Activated T-helper 2 cell treated with anti-CD3 and anti-CD28 coated beads, Interferon-gamma antibody, Interleukin-2, Interleukin-4, amounts not matched to agents 10 μg/mL and 5 μg/mL and 100 μg/mL, durations not matched to agents 14 hours and 24 hours and 36 hours (primary cell): ENCODE measurements at regions not wholly inside any gene's neighbourhood (a gene's known extent, or its start where the extent isn't known, plus 50 kb on each side); places are given as distances from the start of the nearest gene placed in this dataset.

ENCODE experiments used
- DNase-seq: peaks from one replicate; pipeline ENCODE4 v3.0.0; 2021; ENCODE audit warnings: low spot score
- H3K27ac Mint-ChIP-seq: one replicate; pipeline ENCODE4 v1.8.0; 2021; ENCODE audit warnings: mixed read lengths
- H3K27me3 Mint-ChIP-seq: one replicate; pipeline ENCODE4 v1.8.0; 2021; ENCODE audit warnings: low read depth, mixed read lengths
- H3K36me3 Mint-ChIP-seq: one replicate; pipeline ENCODE4 v1.8.0; 2021; ENCODE audit warnings: low read depth, mixed read lengths
- H3K4me1 Mint-ChIP-seq: one replicate; pipeline ENCODE4 v1.8.0; 2021; ENCODE audit warnings: low read depth, mixed read lengths
- H3K4me3 Mint-ChIP-seq: one replicate; pipeline ENCODE4 v1.8.0; 2021; ENCODE audit warnings: low read depth, mild to moderate bottlenecking, moderate library complexity, mixed read lengths
- H3K9me3 Mint-ChIP-seq: one replicate; pipeline ENCODE4 v1.8.0; 2021; ENCODE audit warnings: mixed read lengths
- intact Hi-C: fragments of 100-400 bp; cut with micrococcal nuclease; formaldehyde crosslinking; loops from one replicate; pipeline ENCODE4 v1.15.1; 2023

DNA sequence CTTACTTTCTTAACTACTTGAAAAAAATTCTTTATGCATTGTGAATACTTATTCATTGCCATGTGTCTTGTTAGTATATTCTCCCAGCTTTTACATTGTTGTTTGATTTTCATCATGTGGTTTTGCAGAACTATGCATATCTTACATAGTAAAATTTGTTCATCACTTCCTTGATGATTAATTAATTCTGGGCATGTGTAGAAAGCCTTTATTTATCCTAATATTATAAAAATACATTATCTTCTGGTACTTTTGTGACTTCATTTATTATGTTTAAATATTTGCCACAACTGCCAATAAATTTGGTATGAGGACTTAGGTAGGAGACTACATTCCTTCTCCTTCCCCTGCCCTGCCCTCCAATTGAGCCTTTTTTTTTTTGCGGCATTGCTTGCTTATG, 166.0 kb upstream of the ZNF32 start:
- Mint-ChIP-seq H3K9me3 (no peaks in the 10 kb centered on the region), H3K36me3 (peaks cover 2% of the 10 kb centered on the region), H3K4me1 (peaks cover 64% of the 10 kb centered on the region), H3K4me3 (no peak overlapping the region), H3K27me3 (no peaks in the 10 kb centered on the region), H3K27ac (no peak overlapping the region)
- DNase-seq = no peak
- intact Hi-C loops = loop anchor here (5.0 to 10.0 kb wide), 3 partner anchors 217 to 1190 kb away; partner anchors contain the start of genes HNRNPF and ZNF22

DNA sequence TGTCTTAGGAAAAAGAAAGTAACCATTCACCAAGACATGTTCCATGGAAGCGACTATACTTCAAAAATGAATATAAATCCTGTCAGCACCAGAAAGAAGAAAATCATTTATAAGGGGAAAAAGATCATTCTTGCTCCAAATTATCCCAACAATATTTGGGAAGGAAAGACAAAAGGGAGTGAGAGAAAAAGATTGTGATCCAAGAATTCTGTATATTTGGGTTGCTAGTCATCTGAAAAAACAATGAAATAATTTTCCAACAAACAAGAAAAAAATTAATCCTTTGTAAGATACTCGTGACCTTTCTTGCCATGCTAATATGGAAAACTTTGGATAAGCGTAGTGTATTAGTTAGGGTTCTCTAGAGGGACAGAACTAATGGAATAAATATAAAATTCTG, 163.2 kb upstream of the ZNF32 start:
- Mint-ChIP-seq H3K27ac (no peak overlapping the region), H3K4me1 (peaks cover 70% of the 10 kb centered on the region), H3K4me3 (no peak overlapping the region), H3K36me3 (peaks cover 3% of the 10 kb centered on the region), H3K27me3 (no peaks in the 10 kb centered on the region), H3K9me3 (no peaks in the 10 kb centered on the region)
- intact Hi-C loops = loop anchor here (10.0 kb wide), 2 partner anchors 407 to 1193 kb away; partner anchors contain the start of genes HNRNPF and ZNF22
- no peak for DNase-seq

DNA sequence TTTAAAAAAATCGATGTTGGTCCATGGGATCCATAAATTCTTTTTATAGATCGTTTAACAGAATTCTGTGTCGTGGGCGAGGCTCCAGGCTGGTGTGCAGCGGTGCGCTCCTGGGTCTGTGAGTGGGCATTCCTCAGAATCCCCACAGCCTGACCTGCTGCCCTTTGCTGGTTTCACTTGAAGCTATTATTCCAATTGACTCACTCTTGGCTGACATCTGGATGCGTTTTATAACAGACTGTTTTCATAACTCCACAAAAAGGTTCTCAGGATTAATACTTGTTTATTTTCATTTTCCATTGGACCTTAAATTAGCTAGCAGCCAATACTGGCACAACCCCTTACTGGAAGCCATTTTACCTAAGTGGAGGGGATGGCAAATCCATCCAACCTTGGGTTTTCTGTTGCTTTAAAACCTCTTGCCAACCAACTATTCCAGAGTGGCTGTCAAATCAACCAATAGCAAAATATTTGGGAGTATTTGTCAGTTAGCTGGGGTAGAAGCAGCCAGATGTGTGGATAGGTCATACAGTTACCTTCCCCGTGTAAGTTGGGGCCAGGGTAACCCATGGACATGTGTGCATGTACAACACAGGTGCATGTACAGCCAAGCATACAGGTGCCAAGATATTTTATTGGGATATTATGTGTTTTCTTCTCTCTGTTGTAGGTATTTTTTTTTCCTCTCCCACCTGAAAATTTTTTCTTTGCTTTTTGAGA, 160.7 kb upstream of the ZNF32 start:
- intact Hi-C loops = no loop called here
- DNase-seq = no peak
- Mint-ChIP-seq H3K4me1 (peaks cover 55% of the 10 kb centered on the region), H3K27me3 (peaks cover 8% of the 10 kb centered on the region), H3K4me3 (no peak overlapping the region), H3K9me3 (no peaks in the 10 kb centered on the region), H3K27ac (no peak overlapping the region), H3K36me3 (peaks cover 3% of the 10 kb centered on the region)

DNA sequence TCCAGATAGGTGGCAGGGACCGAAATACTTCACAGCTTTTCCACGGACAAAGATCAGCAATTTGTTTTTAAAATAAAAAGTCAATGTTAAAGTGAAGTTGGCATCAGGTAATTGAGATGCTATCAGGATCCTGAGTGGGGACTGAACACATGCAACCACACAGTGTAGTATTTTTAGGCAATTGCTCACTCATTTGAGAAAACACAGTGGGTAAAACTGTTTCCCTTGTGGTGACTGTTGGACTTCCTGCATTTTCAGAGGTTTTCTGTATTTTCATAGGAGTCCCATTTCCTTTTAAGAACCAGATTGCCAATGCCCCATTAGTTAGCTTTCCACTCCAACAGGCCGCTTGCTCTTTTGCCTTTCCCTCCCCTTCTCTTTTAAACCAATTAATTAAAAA, 159.5 kb upstream of the ZNF32 start:
- Mint-ChIP-seq H3K4me3 (peak overlapping the region; percentile 13), H3K4me1 (peaks cover 55% of the 10 kb centered on the region), H3K9me3 (no peaks in the 10 kb centered on the region), H3K27ac (no peak overlapping the region), H3K27me3 (peaks cover 9% of the 10 kb centered on the region), H3K36me3 (peaks cover 3% of the 10 kb centered on the region)
- intact Hi-C loops = loop anchor here (1.0 kb wide), 2 partner anchors 8 to 26 kb away; no protein-coding TSS in a partner anchor
- DNase-seq = no peak

GRCh38 chr10:43806831-43807640, 158.4 kb upstream of the ZNF32 start:
- Mint-ChIP-seq H3K27ac (no peak overlapping the region), H3K4me1 (peaks cover 47% of the 10 kb centered on the region), H3K4me3 (no peak overlapping the region), H3K27me3 (peaks cover 9% of the 10 kb centered on the region), H3K36me3 (peaks cover 3% of the 10 kb centered on the region), H3K9me3 (no peaks in the 10 kb centered on the region)
- no peak for DNase-seq
- intact Hi-C loops = no loop called here

DNA sequence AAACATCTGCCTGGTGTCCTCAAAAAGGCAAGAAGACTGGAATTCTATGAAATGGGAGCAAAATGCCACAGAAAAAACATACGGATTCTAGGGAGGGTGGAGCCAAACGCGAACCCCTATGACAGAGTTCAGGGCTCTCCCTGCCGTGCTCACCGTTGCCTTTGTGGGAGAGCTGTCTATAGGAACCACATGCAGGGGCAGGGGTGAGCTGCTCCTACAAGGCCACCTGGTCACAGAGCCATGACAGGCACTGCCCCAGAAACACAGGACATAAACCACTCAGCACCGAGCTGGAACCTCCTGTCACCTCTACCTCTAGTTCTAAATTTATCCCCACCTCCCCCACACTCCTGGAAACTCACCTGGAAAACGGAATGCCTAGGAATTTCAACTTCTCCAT, 155.1 kb upstream of the ZNF32 start:
- Mint-ChIP-seq H3K4me1 (peaks cover 34% of the 10 kb centered on the region), H3K27ac (no peak overlapping the region), H3K36me3 (no peaks in the 10 kb centered on the region), H3K4me3 (no peak overlapping the region), H3K27me3 (peaks cover 30% of the 10 kb centered on the region), H3K9me3 (no peaks in the 10 kb centered on the region)
- intact Hi-C loops = no loop called here
- no peak for DNase-seq

GRCh38 chr10:43802988-43803696, 154.5 kb upstream of the ZNF32 start:
- no peaks in the 10 kb centered on the region for H3K9me3 Mint-ChIP-seq
- H3K27me3 Mint-ChIP-seq = peaks cover 35% of the 10 kb centered on the region
- no peak overlapping the region for H3K4me3 Mint-ChIP-seq
- H3K27ac Mint-ChIP-seq = no peak overlapping the region
- DNase-seq = no peak
- no peaks in the 10 kb centered on the region for H3K36me3 Mint-ChIP-seq
- intact Hi-C loops = no loop called here
- H3K4me1 Mint-ChIP-seq = peaks cover 29% of the 10 kb centered on the region

- H3K4me1 Mint-ChIP-seq = peaks cover 22% of the 10 kb centered on the region
- no peak overlapping the region for H3K27ac Mint-ChIP-seq
- H3K9me3 Mint-ChIP-seq = no peaks in the 10 kb centered on the region
- intact Hi-C loops = no loop called here
- no peaks in the 10 kb centered on the region for H3K36me3 Mint-ChIP-seq
- no peak overlapping the region for H3K4me3 Mint-ChIP-seq
- DNase-seq = no peak
- H3K27me3 Mint-ChIP-seq = peaks cover 42% of the 10 kb centered on the region
These were observed 152.9 kb upstream of the ZNF32 start for GRCh38 chr10:43801626-43802025.

GRCh38 chr10:43801140-43801539, 152.5 kb upstream of the ZNF32 start:
- no peak overlapping the region for H3K27ac Mint-ChIP-seq
- no peaks in the 10 kb centered on the region for H3K9me3 Mint-ChIP-seq
- H3K4me1 Mint-ChIP-seq = peaks cover 20% of the 10 kb centered on the region
- no peak for DNase-seq
- no peaks in the 10 kb centered on the region for H3K36me3 Mint-ChIP-seq
- H3K4me3 Mint-ChIP-seq = no peak overlapping the region
- intact Hi-C loops = no loop called here
- H3K27me3 Mint-ChIP-seq = peaks cover 43% of the 10 kb centered on the region

GRCh38 chr10:43796781-43797180, 148.1 kb upstream of the ZNF32 start:
- H3K27ac Mint-ChIP-seq = no peak overlapping the region
- intact Hi-C loops = no loop called here
- no peaks in the 10 kb centered on the region for H3K36me3 Mint-ChIP-seq
- no peak overlapping the region for H3K4me3 Mint-ChIP-seq
- no peak for DNase-seq
- no peaks in the 10 kb centered on the region for H3K9me3 Mint-ChIP-seq
- peaks cover 40% of the 10 kb centered on the region for H3K27me3 Mint-ChIP-seq
- peaks cover 11% of the 10 kb centered on the region for H3K4me1 Mint-ChIP-seq

GRCh38 chr10:43795639-43796038, 147.0 kb upstream of the ZNF32 start:
- intact Hi-C loops = no loop called here
- Mint-ChIP-seq H3K27me3 (peaks cover 35% of the 10 kb centered on the region), H3K36me3 (no peaks in the 10 kb centered on the region)

DNA sequence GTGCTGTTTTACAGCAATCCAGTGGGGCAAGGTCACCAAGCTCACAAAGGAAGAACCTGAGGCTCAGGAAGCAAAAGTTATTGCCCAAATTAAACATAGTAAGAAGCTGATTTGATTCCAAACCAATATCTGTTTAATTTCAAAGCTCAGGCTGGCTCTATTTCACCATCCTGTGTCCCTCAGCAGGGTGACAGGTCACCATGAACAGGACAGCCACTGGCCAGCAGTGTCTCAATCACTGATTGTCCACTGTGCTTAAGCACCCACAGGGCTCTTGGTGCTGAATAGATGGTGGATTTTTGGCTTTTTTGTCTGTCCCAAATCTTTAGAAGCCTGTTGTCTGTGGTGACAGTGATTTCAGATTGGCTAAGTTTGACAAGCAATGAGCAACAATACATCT, 146.4 kb upstream of the ZNF32 start:
- intact Hi-C loops = no loop called here
- H3K4me1 Mint-ChIP-seq = peaks cover 2% of the 10 kb centered on the region

More at GRCh38 chr10:43795639-43796038, 147.0 kb upstream of the ZNF32 start:
- no peak overlapping the region for H3K4me3 Mint-ChIP-seq
- no peaks in the 10 kb centered on the region for H3K9me3 Mint-ChIP-seq
- H3K27ac Mint-ChIP-seq = no peak overlapping the region
- DNase-seq = no peak
- peaks cover 2% of the 10 kb centered on the region for H3K4me1 Mint-ChIP-seq

More for the DNA sequence above, 146.4 kb upstream of the ZNF32 start:
- Mint-ChIP-seq H3K27me3 (peaks cover 36% of the 10 kb centered on the region), H3K9me3 (no peaks in the 10 kb centered on the region), H3K36me3 (no peaks in the 10 kb centered on the region), H3K4me3 (no peak overlapping the region), H3K27ac (no peak overlapping the region)
- DNase-seq = no peak
